ENCODE measurements at regions not wholly inside any gene's neighbourhood (a gene's known extent, or its start where the extent isn't known, plus 50 kb on each side); places are given as distances from the start of the nearest gene placed in this dataset.

- intact Hi-C loops (cut with micrococcal nuclease): no loop called here
These were observed 144.1 kb downstream of the NDUFA10 start for GRCh38 chr2:239881031-239881471.

GRCh38 chr2:239880396-239880795 lies 144.7 kb downstream of the NDUFA10 start:
- intact Hi-C loops (cut with micrococcal nuclease): no loop called here
- no peak for DNase-seq (ENCODE audit: low spot score)
- Mint-ChIP-seq H3K27me3 (ENCODE audit: low read depth) (peaks cover 8% of the 10 kb centered on the region), H3K4me3 (ENCODE audit: low read depth) (no peak overlapping the region), H3K36me3 (ENCODE audit: low read depth) (no peaks in the 10 kb centered on the region), H3K4me1 (ENCODE audit: low read depth) (peaks cover 3% of the 10 kb centered on the region), H3K9me3 (peaks cover 13% of the 10 kb centered on the region), H3K27ac (no peak overlapping the region)

More at GRCh38 chr2:239881031-239881471, 144.1 kb downstream of the NDUFA10 start:
- Mint-ChIP-seq H3K27me3 (ENCODE audit: low read depth) (peaks cover 8% of the 10 kb centered on the region), H3K36me3 (ENCODE audit: low read depth) (no peaks in the 10 kb centered on the region), H3K9me3 (peaks cover 19% of the 10 kb centered on the region), H3K27ac (no peak overlapping the region), H3K4me1 (ENCODE audit: low read depth) (peaks cover 3% of the 10 kb centered on the region), H3K4me3 (ENCODE audit: low read depth) (no peak overlapping the region)
- no peak for DNase-seq (ENCODE audit: low spot score)

GRCh38 chr2:239879423-239880084 lies 145.6 kb downstream of the NDUFA10 start:
- peaks cover 8% of the 10 kb centered on the region for H3K27me3 Mint-ChIP-seq (ENCODE audit: low read depth)

GRCh38 chr2:239878686-239879085 lies 146.5 kb downstream of the NDUFA10 start:
- peaks cover 8% of the 10 kb centered on the region for H3K27me3 Mint-ChIP-seq (ENCODE audit: low read depth)
- H3K4me1 Mint-ChIP-seq (ENCODE audit: low read depth): peaks cover 3% of the 10 kb centered on the region
- intact Hi-C loops (cut with micrococcal nuclease): no loop called here
- H3K9me3 Mint-ChIP-seq: no peaks in the 10 kb centered on the region
- H3K27ac Mint-ChIP-seq: no peak overlapping the region
- H3K36me3 Mint-ChIP-seq (ENCODE audit: low read depth): no peaks in the 10 kb centered on the region
- DNase-seq (ENCODE audit: low spot score): no peak
- H3K4me3 Mint-ChIP-seq (ENCODE audit: low read depth): no peak overlapping the region

More at GRCh38 chr2:239879423-239880084, 145.6 kb downstream of the NDUFA10 start:
- H3K4me3 Mint-ChIP-seq (ENCODE audit: low read depth): no peak overlapping the region
- intact Hi-C loops (cut with micrococcal nuclease): no loop called here
- H3K36me3 Mint-ChIP-seq (ENCODE audit: low read depth): no peaks in the 10 kb centered on the region
- H3K27ac Mint-ChIP-seq: no peak overlapping the region
- H3K9me3 Mint-ChIP-seq: peaks cover 4% of the 10 kb centered on the region
- H3K4me1 Mint-ChIP-seq (ENCODE audit: low read depth): peaks cover 3% of the 10 kb centered on the region
- no peak for DNase-seq (ENCODE audit: low spot score)

GRCh38 chr2:239876948-239877289 lies 148.2 kb downstream of the NDUFA10 start:
- no peaks in the 10 kb centered on the region for H3K9me3 Mint-ChIP-seq
- H3K4me3 Mint-ChIP-seq (ENCODE audit: low read depth): no peak overlapping the region
- intact Hi-C loops (cut with micrococcal nuclease): no loop called here
- no peaks in the 10 kb centered on the region for H3K36me3 Mint-ChIP-seq (ENCODE audit: low read depth)
- H3K27me3 Mint-ChIP-seq (ENCODE audit: low read depth): peaks cover 6% of the 10 kb centered on the region
- no peaks in the 10 kb centered on the region for H3K4me1 Mint-ChIP-seq (ENCODE audit: low read depth)
- DNase-seq (ENCODE audit: low spot score): no peak
- no peak overlapping the region for H3K27ac Mint-ChIP-seq

- Mint-ChIP-seq H3K4me3 (ENCODE audit: low read depth) (no peak overlapping the region), H3K4me1 (ENCODE audit: low read depth) (no peaks in the 10 kb centered on the region), H3K27me3 (ENCODE audit: low read depth) (peaks cover 6% of the 10 kb centered on the region), H3K36me3 (ENCODE audit: low read depth) (no peaks in the 10 kb centered on the region), H3K9me3 (no peaks in the 10 kb centered on the region), H3K27ac (no peak overlapping the region)
- intact Hi-C loops (cut with micrococcal nuclease): no loop called here
- no peak for DNase-seq (ENCODE audit: low spot score)
These were observed 148.7 kb downstream of the NDUFA10 start for GRCh38 chr2:239876271-239876947.

GRCh38 chr2:239874636-239875356 lies 150.3 kb downstream of the NDUFA10 start:
- H3K36me3 Mint-ChIP-seq (ENCODE audit: low read depth): no peaks in the 10 kb centered on the region
- no peaks in the 10 kb centered on the region for H3K9me3 Mint-ChIP-seq
- H3K4me1 Mint-ChIP-seq (ENCODE audit: low read depth): no peaks in the 10 kb centered on the region
- DNase-seq (ENCODE audit: low spot score): no peak
- intact Hi-C loops (cut with micrococcal nuclease): no loop called here
- H3K4me3 Mint-ChIP-seq (ENCODE audit: low read depth): no peak overlapping the region
- peaks cover 4% of the 10 kb centered on the region for H3K27me3 Mint-ChIP-seq (ENCODE audit: low read depth)
- no peak overlapping the region for H3K27ac Mint-ChIP-seq

GRCh38 chr2:239873656-239874635 lies 151.2 kb downstream of the NDUFA10 start:
- Mint-ChIP-seq H3K27ac (no peak overlapping the region), H3K36me3 (ENCODE audit: low read depth) (no peaks in the 10 kb centered on the region), H3K4me3 (ENCODE audit: low read depth) (no peak overlapping the region), H3K9me3 (no peaks in the 10 kb centered on the region), H3K27me3 (ENCODE audit: low read depth) (peaks cover 4% of the 10 kb centered on the region), H3K4me1 (ENCODE audit: low read depth) (no peaks in the 10 kb centered on the region)
- peak; percentile 4 for DNase-seq (ENCODE audit: low spot score)
- intact Hi-C loops (cut with micrococcal nuclease): no loop called here

GRCh38 chr2:239871481-239872435 lies 153.4 kb downstream of the NDUFA10 start:
- intact Hi-C loops (cut with micrococcal nuclease): no loop called here
- peak; percentile 6 for DNase-seq (ENCODE audit: low spot score)
- Mint-ChIP-seq H3K36me3 (ENCODE audit: low read depth) (no peaks in the 10 kb centered on the region), H3K4me1 (ENCODE audit: low read depth) (no peaks in the 10 kb centered on the region), H3K27me3 (ENCODE audit: low read depth) (no peaks in the 10 kb centered on the region), H3K27ac (no peak overlapping the region), H3K9me3 (no peaks in the 10 kb centered on the region), H3K4me3 (ENCODE audit: low read depth) (no peak overlapping the region)

- Mint-ChIP-seq H3K4me3 (ENCODE audit: low read depth) (no peak overlapping the region), H3K9me3 (no peaks in the 10 kb centered on the region), H3K36me3 (ENCODE audit: low read depth) (no peaks in the 10 kb centered on the region), H3K27ac (no peak overlapping the region), H3K27me3 (ENCODE audit: low read depth) (no peaks in the 10 kb centered on the region), H3K4me1 (ENCODE audit: low read depth) (no peaks in the 10 kb centered on the region)
- peak; percentile 3 for DNase-seq (ENCODE audit: low spot score)
- intact Hi-C loops (cut with micrococcal nuclease): no loop called here
These were observed 154.3 kb downstream of the NDUFA10 start for GRCh38 chr2:239870863-239871262.

- Mint-ChIP-seq H3K4me3 (ENCODE audit: low read depth) (no peak overlapping the region), H3K4me1 (ENCODE audit: low read depth) (no peaks in the 10 kb centered on the region), H3K9me3 (no peaks in the 10 kb centered on the region), H3K36me3 (ENCODE audit: low read depth) (no peaks in the 10 kb centered on the region), H3K27ac (no peak overlapping the region), H3K27me3 (ENCODE audit: low read depth) (no peaks in the 10 kb centered on the region)
- peak; percentile 4 for DNase-seq (ENCODE audit: low spot score)
- intact Hi-C loops (cut with micrococcal nuclease): no loop called here
These were observed 154.9 kb downstream of the NDUFA10 start for GRCh38 chr2:239870276-239870675.
